ENCODE measurements at regions not wholly inside any gene's neighbourhood (a gene's known extent, or its start where the extent isn't known, plus 50 kb on each side); places are given as distances from the start of the nearest gene placed in this dataset.

GRCh38 chr11:115067471-115067870, 389.1 kb downstream of the NXPE2 start:
- Histone ChIP-seq H3K36me3 (ENCODE audit: low read depth, low read length) (no peaks in the 10 kb centered on the region), H4K20me1 (ENCODE audit: low read length) (no peaks in the 10 kb centered on the region), H3K4me3 (ENCODE audit: low read length) (no peak overlapping the region), H3K4me2 (ENCODE audit: low read length) (no peak overlapping the region), H2AFZ (ENCODE audit: low read length) (no peak overlapping the region), H3F3A (ENCODE audit: low read length, unreplicated experiment) (no peaks in the 10 kb centered on the region), H3K79me2 (ENCODE audit: low read length) (no peaks in the 10 kb centered on the region), H3K4me1 (ENCODE audit: insufficient read depth, low read length) (no peaks in the 10 kb centered on the region), H3K9me3 (ENCODE audit: low read length) (peaks cover 38% of the 10 kb centered on the region), H3K27me3 (ENCODE audit: low read length) (no peaks in the 10 kb centered on the region), H3K27ac (ENCODE audit: low read length) (no peak overlapping the region), H3K9ac (ENCODE audit: low read length) (no peak overlapping the region), H3K9me2 (replicated peaks; ENCODE audit: low read length) (no peaks in the 10 kb centered on the region)
- intact Hi-C loops (cut with micrococcal nuclease) = no loop called here
- no peak for ATAC-seq
- ChIA-PET CTCF (no interaction called here), POLR2A (ENCODE audit: unreplicated experiment) (no interaction called here)
- no peak for TF ChIP-seq EZH2 (IDR thresholded peaks at IDR 0.05; ENCODE audit: low read length, unreplicated experiment)
- no peak for TF ChIP-seq EZH2phosphoT487 (IDR thresholded peaks at IDR 0.05; ENCODE audit: borderline replicate concordance, low read length)
- no peak for TF ChIP-seq CTCF (conservative IDR thresholded peaks at IDR 0.05; ENCODE audit: low read depth, low read length)
- no TSS peak for BruUV-seq (replicated peaks)
- DNase-seq = no peak

GRCh38 chr11:115067900-115068530, 389.7 kb downstream of the NXPE2 start:
- Histone ChIP-seq H2AFZ (ENCODE audit: low read length) (no peak overlapping the region), H4K20me1 (ENCODE audit: low read length) (no peaks in the 10 kb centered on the region), H3K4me1 (ENCODE audit: insufficient read depth, low read length) (no peaks in the 10 kb centered on the region), H3K27me3 (ENCODE audit: low read length) (no peaks in the 10 kb centered on the region), H3F3A (ENCODE audit: low read length, unreplicated experiment) (no peaks in the 10 kb centered on the region), H3K4me3 (ENCODE audit: low read length) (no peak overlapping the region), H3K9me3 (ENCODE audit: low read length) (peaks cover 42% of the 10 kb centered on the region), H3K36me3 (ENCODE audit: low read depth, low read length) (no peaks in the 10 kb centered on the region), H3K79me2 (ENCODE audit: low read length) (no peaks in the 10 kb centered on the region), H3K27ac (ENCODE audit: low read length) (no peak overlapping the region), H3K9ac (ENCODE audit: low read length) (no peak overlapping the region), H3K9me2 (replicated peaks; ENCODE audit: low read length) (no peaks in the 10 kb centered on the region), H3K4me2 (ENCODE audit: low read length) (no peak overlapping the region)
- ChIA-PET POLR2A (ENCODE audit: unreplicated experiment) (no interaction called here), CTCF (no interaction called here)
- intact Hi-C loops (cut with micrococcal nuclease) = no loop called here
- BruUV-seq (replicated peaks) = no TSS peak
- DNase-seq (no peak), ATAC-seq (no peak)
- TF ChIP-seq CTCF (conservative IDR thresholded peaks at IDR 0.05; ENCODE audit: low read depth, low read length) (no peak), EZH2 (IDR thresholded peaks at IDR 0.05; ENCODE audit: low read length, unreplicated experiment) (no peak), EZH2phosphoT487 (IDR thresholded peaks at IDR 0.05; ENCODE audit: borderline replicate concordance, low read length) (no peak)

DNA sequence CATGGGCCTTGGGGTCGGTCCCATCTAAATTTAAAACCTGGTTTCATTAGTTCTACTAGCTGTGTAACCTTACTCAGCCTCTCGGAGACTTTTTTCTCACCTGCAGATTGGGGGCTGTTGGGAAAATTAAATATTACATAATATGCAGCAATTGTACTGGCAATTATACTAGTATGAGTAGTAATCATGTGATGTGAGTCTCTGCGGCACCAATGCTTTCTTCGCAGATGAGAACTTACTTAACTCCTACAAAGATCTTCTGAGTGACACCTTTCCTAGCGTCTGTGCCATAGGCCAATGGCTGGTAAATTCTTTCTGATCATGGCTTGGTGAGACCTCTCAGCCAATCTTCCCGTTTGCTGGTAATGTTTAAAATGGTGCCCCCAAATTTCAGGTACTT, 391.3 kb downstream of the NXPE2 start:
- Histone ChIP-seq H3K4me1 (ENCODE audit: insufficient read depth, low read length) (no peaks in the 10 kb centered on the region), H3K27ac (ENCODE audit: low read length) (no peak overlapping the region), H3F3A (ENCODE audit: low read length, unreplicated experiment) (no peaks in the 10 kb centered on the region), H3K79me2 (ENCODE audit: low read length) (no peaks in the 10 kb centered on the region), H3K9ac (ENCODE audit: low read length) (no peak overlapping the region), H3K4me3 (ENCODE audit: low read length) (no peak overlapping the region), H3K9me3 (ENCODE audit: low read length) (peaks cover 36% of the 10 kb centered on the region), H3K4me2 (ENCODE audit: low read length) (no peak overlapping the region), H2AFZ (ENCODE audit: low read length) (no peak overlapping the region), H3K9me2 (replicated peaks; ENCODE audit: low read length) (no peaks in the 10 kb centered on the region), H3K36me3 (ENCODE audit: low read depth, low read length) (no peaks in the 10 kb centered on the region), H3K27me3 (ENCODE audit: low read length) (no peaks in the 10 kb centered on the region), H4K20me1 (ENCODE audit: low read length) (no peaks in the 10 kb centered on the region)
- ChIA-PET POLR2A (ENCODE audit: unreplicated experiment) (no interaction called here), CTCF (no interaction called here)
- ATAC-seq (no peak), DNase-seq (no peak)
- BruUV-seq (replicated peaks) = no TSS peak
- TF ChIP-seq EZH2 (IDR thresholded peaks at IDR 0.05; ENCODE audit: low read length, unreplicated experiment) (no peak), EZH2phosphoT487 (IDR thresholded peaks at IDR 0.05; ENCODE audit: borderline replicate concordance, low read length) (no peak), CTCF (conservative IDR thresholded peaks at IDR 0.05; ENCODE audit: low read depth, low read length) (no peak)
- intact Hi-C loops (cut with micrococcal nuclease) = no loop called here

Measured in PC-3 (cell line).